ENCODE measurements at regions not wholly inside any gene's neighbourhood (a gene's known extent, or its start where the extent isn't known, plus 50 kb on each side); places are given as distances from the start of the nearest gene placed in this dataset.

DNA sequence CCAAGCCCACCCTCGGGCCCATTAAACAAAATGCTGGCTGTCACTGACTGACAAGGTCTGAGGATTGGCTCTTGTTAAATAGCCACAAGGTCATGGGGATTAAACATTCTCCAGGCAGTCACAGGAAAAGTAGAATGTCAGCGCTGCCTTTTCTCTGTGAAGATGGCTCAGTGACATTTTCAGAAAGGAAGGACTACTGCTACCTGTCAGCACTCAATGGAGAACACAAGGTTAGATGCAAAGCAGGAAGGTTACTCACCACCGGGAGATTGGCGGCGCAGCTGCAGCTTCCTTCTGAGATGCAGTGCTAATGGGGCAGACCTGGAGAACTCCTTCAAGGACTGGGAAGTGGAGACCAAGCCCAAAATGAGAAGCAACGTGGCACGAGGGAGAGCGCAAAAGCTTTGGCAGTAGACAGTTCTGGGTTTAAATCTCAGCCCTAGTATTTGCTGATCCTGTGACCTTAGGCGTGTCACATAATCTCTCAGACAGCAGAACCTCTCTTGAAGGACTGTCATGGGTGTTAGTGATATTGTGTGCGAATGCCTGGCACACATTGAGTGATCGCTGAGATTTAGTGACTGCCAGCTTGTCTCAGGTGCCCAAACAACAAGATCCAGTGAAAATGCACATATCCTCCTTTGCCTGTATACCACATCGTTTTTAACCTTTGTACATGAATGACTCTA, 213.1 kb upstream of the BOD1L1 start:
- no peak overlapping the region for H3K4me3 ChIP-seq
- H3K9me3 ChIP-seq: no peaks in the 10 kb centered on the region
- no peak for ATAC-seq (ENCODE audit: low FRiP score in 2 of 2)
- H3K36me3 ChIP-seq: no peaks in the 10 kb centered on the region
- H3K27me3 ChIP-seq: no peaks in the 10 kb centered on the region
- no peak for TF ChIP-seq POLR2AphosphoS5 (IDR thresholded peaks at IDR 0.05)
- TF ChIP-seq POLR2A (IDR thresholded peaks at IDR 0.05): no peak
- TF ChIP-seq EP300 (IDR thresholded peaks at IDR 0.05): no peak
- H3K27ac ChIP-seq: no peak overlapping the region
- H3K4me1 ChIP-seq: no peaks in the 10 kb centered on the region
- no peak for DNase-seq
- 71 to 75% methylated on average over 12 of the region's 12 CpGs for WGBS, 2 donors

- 67 to 83% methylated on average over 1 of the region's 1 CpG for WGBS, 2 donors
- Histone ChIP-seq H3K27me3 (no peaks in the 10 kb centered on the region), H3K27ac (no peak overlapping the region), H3K36me3 (no peaks in the 10 kb centered on the region), H3K4me1 (no peaks in the 10 kb centered on the region), H3K4me3 (no peak overlapping the region), H3K9me3 (no peaks in the 10 kb centered on the region)
- DNase-seq: no peak
- ATAC-seq (ENCODE audit: low FRiP score in 2 of 2): no peak
- no peak for TF ChIP-seq POLR2A (IDR thresholded peaks at IDR 0.05)
- no peak for TF ChIP-seq EP300 (IDR thresholded peaks at IDR 0.05)
- TF ChIP-seq POLR2AphosphoS5 (IDR thresholded peaks at IDR 0.05): no peak
- TF ChIP-seq CTCF (IDR thresholded peaks at IDR 0.05): no peak
These were observed 217.2 kb upstream of the BOD1L1 start for GRCh38 chr4:13844740-13845139.

DNA sequence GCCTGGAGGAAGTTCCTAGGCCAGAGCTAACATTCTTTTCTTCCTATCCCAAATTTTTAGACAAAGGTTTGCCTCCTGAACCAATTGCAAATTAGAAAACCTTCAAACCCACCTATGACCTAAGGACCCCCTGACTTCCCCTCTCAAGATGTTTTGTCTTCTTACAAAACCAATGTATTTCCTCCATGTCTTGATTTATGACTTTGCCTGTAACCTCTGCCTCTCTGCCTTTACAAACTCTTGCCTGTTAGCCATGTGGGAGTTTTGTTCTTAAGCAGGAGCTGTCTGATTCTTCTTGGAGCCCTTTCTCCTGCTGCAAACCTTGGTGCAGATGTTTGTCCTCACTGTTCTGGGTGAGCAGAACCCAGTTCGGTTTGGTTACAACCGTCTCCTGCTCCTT, 222.3 kb upstream of the BOD1L1 start:
- ATAC-seq (ENCODE audit: low FRiP score in 2 of 2) (no peak), DNase-seq (no peak)
- H3K4me3 ChIP-seq: no peak overlapping the region

GRCh38 chr4:13851085-13851940, 223.8 kb upstream of the BOD1L1 start:
- Histone ChIP-seq H3K9me3 (no peaks in the 10 kb centered on the region), H3K4me3 (no peak overlapping the region), H3K4me1 (no peaks in the 10 kb centered on the region), H3K27ac (no peak overlapping the region), H3K27me3 (no peaks in the 10 kb centered on the region), H3K36me3 (no peaks in the 10 kb centered on the region)
- WGBS, 2 donors: 90 to 92% methylated on average over 11 to 12 of the region's 12 CpGs
- DNase-seq (no peak), ATAC-seq (ENCODE audit: low FRiP score in 2 of 2) (no peak)
- TF ChIP-seq EP300 (IDR thresholded peaks at IDR 0.05) (no peak), CTCF (IDR thresholded peaks at IDR 0.05) (no peak), POLR2AphosphoS5 (IDR thresholded peaks at IDR 0.05) (no peak), POLR2A (IDR thresholded peaks at IDR 0.05) (no peak)

More for the DNA sequence above, 222.3 kb upstream of the BOD1L1 start:
- Histone ChIP-seq H3K9me3 (no peaks in the 10 kb centered on the region), H3K36me3 (no peaks in the 10 kb centered on the region), H3K27ac (no peak overlapping the region), H3K4me1 (no peaks in the 10 kb centered on the region), H3K27me3 (no peaks in the 10 kb centered on the region)
- TF ChIP-seq POLR2A (IDR thresholded peaks at IDR 0.05) (no peak), POLR2AphosphoS5 (IDR thresholded peaks at IDR 0.05) (no peak), EP300 (IDR thresholded peaks at IDR 0.05) (no peak), CTCF (IDR thresholded peaks at IDR 0.05) (no peak)
- 36 to 73% methylated on average over 2 of the region's 2 CpGs for whole genome bisulfite sequencing, 2 donors

DNA sequence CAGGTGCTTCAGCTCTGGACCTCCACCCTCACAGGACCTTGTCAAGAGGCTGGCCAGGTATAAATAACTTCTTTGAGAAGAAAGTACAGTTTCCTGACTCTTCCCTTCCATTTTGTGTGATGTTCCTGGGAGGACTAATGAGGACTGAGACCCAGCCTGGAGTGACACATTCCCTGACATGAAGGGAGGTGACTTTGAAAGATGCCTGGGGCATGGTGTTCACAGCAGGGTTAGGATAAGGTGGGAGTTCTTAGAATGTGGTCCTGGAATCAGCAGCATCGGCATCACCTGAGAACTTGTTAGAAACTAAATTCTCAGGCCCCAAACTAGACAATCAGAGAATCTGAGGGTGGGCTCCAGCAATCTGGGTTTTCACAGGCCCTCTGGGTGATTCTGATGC, 224.9 kb upstream of the BOD1L1 start:
- no peak for ATAC-seq (ENCODE audit: low FRiP score in 2 of 2)
- TF ChIP-seq EP300 (IDR thresholded peaks at IDR 0.05) (no peak), POLR2AphosphoS5 (IDR thresholded peaks at IDR 0.05) (no peak), POLR2A (IDR thresholded peaks at IDR 0.05) (no peak), CTCF (IDR thresholded peaks at IDR 0.05) (no peak)

More for the DNA sequence above, 224.9 kb upstream of the BOD1L1 start:
- Histone ChIP-seq H3K4me3 (no peak overlapping the region), H3K27me3 (no peaks in the 10 kb centered on the region), H3K27ac (no peak overlapping the region), H3K9me3 (no peaks in the 10 kb centered on the region), H3K4me1 (no peaks in the 10 kb centered on the region), H3K36me3 (no peaks in the 10 kb centered on the region)
- no peak for DNase-seq
- WGBS, 2 donors: 93 to 95% methylated on average over 1 of the region's 1 CpG
